Adrenal gland (tissue), 5 donors: ENCODE measurements at regions not wholly inside any gene's neighbourhood (a gene's known extent, or its start where the extent isn't known, plus 50 kb on each side); places are given as distances from the start of the nearest gene placed in this dataset.

Source experiments
- POLR2A ChIP-seq, 2 donors: fragments of 450-650 bp; IDR thresholded peaks; one replicate each; pipeline ENCODE4 v1.6.1; 2017; ENCODE audit warnings: antibody characterized with exemption in 2 of 2, mild to moderate bottlenecking in 2 of 2, moderate library complexity in 1 of 2
- TF ChIP-seq, protein P1 (sequence below), 6 experiments: fragments of 450-650 bp in 4 of 6; fragments of 200-600 bp in 2 of 6; sonication (generic) in 1 of 6; IDR thresholded peaks; 1 replicate in 5 of 6; 2 replicates in 1 of 6; pipeline versions ENCODE4 v1.5.1 to v1.8.0; 2016 to 2021; ENCODE audit warnings: antibody characterized with exemption in 6 of 6, mild to moderate bottlenecking in 2 of 6, moderate library complexity in 1 of 6
- donor health status: DM: no; HTN: no; CAD: no.

DNA sequence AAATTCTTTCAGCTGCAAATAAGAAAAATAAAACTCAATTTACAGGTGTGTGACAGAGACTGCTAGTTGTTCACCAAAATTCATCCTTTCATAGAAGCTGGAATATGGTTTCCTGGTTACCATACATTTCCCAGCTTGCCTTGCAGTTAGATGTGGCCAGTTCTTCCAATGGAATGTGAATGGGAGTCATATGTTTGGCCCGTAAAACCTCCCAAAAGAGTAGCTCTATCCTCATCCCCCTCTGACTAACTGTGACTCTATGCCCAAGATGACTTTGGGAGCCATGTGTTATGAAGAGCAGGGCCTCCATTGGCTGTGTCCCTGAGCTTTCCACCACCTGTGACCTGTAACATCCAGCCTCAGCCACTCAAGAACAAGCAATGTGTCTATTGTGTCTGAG is 90.6 kb upstream of the NGF start:
- no peak for TF ChIP-seq POLR2A (IDR thresholded peaks at IDR 0.05)
- TF ChIP-seq, protein P1, sequence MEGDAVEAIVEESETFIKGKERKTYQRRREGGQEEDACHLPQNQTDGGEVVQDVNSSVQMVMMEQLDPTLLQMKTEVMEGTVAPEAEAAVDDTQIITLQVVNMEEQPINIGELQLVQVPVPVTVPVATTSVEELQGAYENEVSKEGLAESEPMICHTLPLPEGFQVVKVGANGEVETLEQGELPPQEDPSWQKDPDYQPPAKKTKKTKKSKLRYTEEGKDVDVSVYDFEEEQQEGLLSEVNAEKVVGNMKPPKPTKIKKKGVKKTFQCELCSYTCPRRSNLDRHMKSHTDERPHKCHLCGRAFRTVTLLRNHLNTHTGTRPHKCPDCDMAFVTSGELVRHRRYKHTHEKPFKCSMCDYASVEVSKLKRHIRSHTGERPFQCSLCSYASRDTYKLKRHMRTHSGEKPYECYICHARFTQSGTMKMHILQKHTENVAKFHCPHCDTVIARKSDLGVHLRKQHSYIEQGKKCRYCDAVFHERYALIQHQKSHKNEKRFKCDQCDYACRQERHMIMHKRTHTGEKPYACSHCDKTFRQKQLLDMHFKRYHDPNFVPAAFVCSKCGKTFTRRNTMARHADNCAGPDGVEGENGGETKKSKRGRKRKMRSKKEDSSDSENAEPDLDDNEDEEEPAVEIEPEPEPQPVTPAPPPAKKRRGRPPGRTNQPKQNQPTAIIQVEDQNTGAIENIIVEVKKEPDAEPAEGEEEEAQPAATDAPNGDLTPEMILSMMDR (IDR thresholded peaks at IDR 0.05) = no peak
